PFSK-1 (cell line): ENCODE measurements at regions not wholly inside any gene's neighbourhood (a gene's known extent, or its start where the extent isn't known, plus 50 kb on each side); places are given as distances from the start of the nearest gene placed in this dataset.

Experiments used
- POLR2AphosphoS5 ChIP-seq: IDR thresholded peaks from 2 replicates; pipeline ENCODE4 v1.6.1; 2012; ENCODE audit warnings: low read depth, mild to moderate bottlenecking, control low read depth, low read length, moderate library complexity
- REST ChIP-seq, 2 experiments: IDR thresholded peaks; 2 replicates each; pipeline versions ENCODE4 v1.6.1 to v1.8.0; 2011 to 2012; ENCODE audit warnings: low read depth in 2 of 2, low read length in 2 of 2, control low read depth in 1 of 2, inconsistent platforms in 1 of 2, mild to moderate bottlenecking in 1 of 2, moderate library complexity in 1 of 2; ENCODE audit not compliant: insufficient read depth in 1 of 2
- SIN3A ChIP-seq: IDR thresholded peaks from 2 replicates; pipeline ENCODE4 v1.6.1; 2012; ENCODE audit warnings: mild to moderate bottlenecking, low read length, moderate library complexity, borderline replicate concordance; ENCODE audit not compliant: insufficient read depth
- TAF1 ChIP-seq: IDR thresholded peaks from 2 replicates; pipeline ENCODE4 v1.6.1; 2012; ENCODE audit warnings: low read length, control low read depth, borderline replicate concordance; ENCODE audit not compliant: insufficient read depth

GRCh38 chr3:6706777-6707176 lies 154.1 kb upstream of the GRM7 start:
- TF ChIP-seq REST (IDR thresholded peaks at IDR 0.05; ENCODE audit: insufficient read depth in 1 of 2, low read depth in 2 of 2, low read length in 2 of 2) (no peak), POLR2AphosphoS5 (no peak), TAF1 (no peak), SIN3A (no peak)
